ENCODE measurements at regions not wholly inside any gene's neighbourhood (a gene's known extent, or its start where the extent isn't known, plus 50 kb on each side); places are given as distances from the start of the nearest gene placed in this dataset.

GRCh38 chr2:60273836-60274235 is 279.6 kb downstream of the BCL11A start:
- no peaks in the 10 kb centered on the region for H3K36me3 ChIP-seq
- H3K9me3 ChIP-seq: peaks cover 12% of the 10 kb centered on the region
- no peaks in the 10 kb centered on the region for H3K4me1 ChIP-seq
- H3K27me3 ChIP-seq: no peaks in the 10 kb centered on the region
- no peak overlapping the region for H3K4me3 ChIP-seq
- TF ChIP-seq POLR2AphosphoS5 (IDR thresholded peaks at IDR 0.05): no peak
- TF ChIP-seq EP300 (IDR thresholded peaks at IDR 0.05): no peak
- TF ChIP-seq POLR2A (IDR thresholded peaks at IDR 0.05): no peak
- TF ChIP-seq CTCF (IDR thresholded peaks at IDR 0.05): no peak
- no peak for DNase-seq (ENCODE audit: low spot score in 2 of 2)
- H3K27ac ChIP-seq: no peak overlapping the region
- 79% methylated on average over 3 of the region's 3 CpGs for WGBS

GRCh38 chr2:60271713-60272112 is 281.7 kb downstream of the BCL11A start:
- Histone ChIP-seq H3K27ac (no peak overlapping the region), H3K4me1 (no peaks in the 10 kb centered on the region), H3K4me3 (no peak overlapping the region), H3K9me3 (peaks cover 12% of the 10 kb centered on the region), H3K36me3 (no peaks in the 10 kb centered on the region), H3K27me3 (no peaks in the 10 kb centered on the region)
- 71% methylated on average over 5 of the region's 5 CpGs for WGBS
- no peak for DNase-seq (ENCODE audit: low spot score in 2 of 2)
- TF ChIP-seq CTCF (IDR thresholded peaks at IDR 0.05): no peak
- no peak for TF ChIP-seq POLR2A (IDR thresholded peaks at IDR 0.05)
- no peak for TF ChIP-seq EP300 (IDR thresholded peaks at IDR 0.05)
- TF ChIP-seq POLR2AphosphoS5 (IDR thresholded peaks at IDR 0.05): no peak

- TF ChIP-seq EP300 (IDR thresholded peaks at IDR 0.05): no peak
- no peak for TF ChIP-seq POLR2A (IDR thresholded peaks at IDR 0.05)
- TF ChIP-seq CTCF (IDR thresholded peaks at IDR 0.05): no peak
- TF ChIP-seq POLR2AphosphoS5 (IDR thresholded peaks at IDR 0.05): no peak
- H3K36me3 ChIP-seq: no peaks in the 10 kb centered on the region
- WGBS: 86% methylated on average over 7 of the region's 7 CpGs
- no peaks in the 10 kb centered on the region for H3K4me1 ChIP-seq
- H3K27me3 ChIP-seq: no peaks in the 10 kb centered on the region
- peaks cover 12% of the 10 kb centered on the region for H3K9me3 ChIP-seq
- no peak overlapping the region for H3K4me3 ChIP-seq
- DNase-seq (ENCODE audit: low spot score in 2 of 2): no peak
- H3K27ac ChIP-seq: no peak overlapping the region
Measured at GRCh38 chr2:60271131-60271530, 282.3 kb downstream of the BCL11A start.

GRCh38 chr2:60268661-60269060 is 284.8 kb downstream of the BCL11A start:
- no peak overlapping the region for H3K4me3 ChIP-seq
- H3K4me1 ChIP-seq: no peaks in the 10 kb centered on the region
- H3K27me3 ChIP-seq: no peaks in the 10 kb centered on the region
- H3K36me3 ChIP-seq: no peaks in the 10 kb centered on the region
- 91% methylated on average over 2 of the region's 2 CpGs for WGBS
- no peaks in the 10 kb centered on the region for H3K9me3 ChIP-seq
- TF ChIP-seq POLR2AphosphoS5 (IDR thresholded peaks at IDR 0.05) (no peak), EP300 (IDR thresholded peaks at IDR 0.05) (no peak), POLR2A (IDR thresholded peaks at IDR 0.05) (no peak), CTCF (IDR thresholded peaks at IDR 0.05) (no peak)
- no peak for DNase-seq (ENCODE audit: low spot score in 2 of 2)
- H3K27ac ChIP-seq: no peak overlapping the region

GRCh38 chr2:60268032-60268431 is 285.4 kb downstream of the BCL11A start:
- H3K27ac ChIP-seq: no peak overlapping the region
- WGBS: 89% methylated on average over 4 of the region's 4 CpGs
- no peaks in the 10 kb centered on the region for H3K9me3 ChIP-seq
- H3K27me3 ChIP-seq: no peaks in the 10 kb centered on the region
- TF ChIP-seq EP300 (IDR thresholded peaks at IDR 0.05): no peak
- no peak for TF ChIP-seq CTCF (IDR thresholded peaks at IDR 0.05)
- no peak for TF ChIP-seq POLR2AphosphoS5 (IDR thresholded peaks at IDR 0.05)
- TF ChIP-seq POLR2A (IDR thresholded peaks at IDR 0.05): no peak
- DNase-seq (ENCODE audit: low spot score in 2 of 2): no peak
- H3K4me1 ChIP-seq: no peaks in the 10 kb centered on the region
- H3K4me3 ChIP-seq: no peak overlapping the region
- no peaks in the 10 kb centered on the region for H3K36me3 ChIP-seq
